KBM-7 (cell line): ENCODE measurements at regions not wholly inside any gene's neighbourhood (a gene's known extent, or its start where the extent isn't known, plus 50 kb on each side); places are given as distances from the start of the nearest gene placed in this dataset.

Source experiments
- DNase-seq: peaks from one replicate; pipeline ENCODE4 v3.0.0-alpha.2; 2015
- in situ Hi-C: fragments of 300-500 bp; cut with MboI; formaldehyde crosslinking; loops from 2 replicates; pipeline ENCODE4 v1.14.3; 2020; ENCODE audit warnings: low sequenced_read_pairs, low pct_unique_long_range_greater_than_20kb, mixed read lengths

- in situ Hi-C loops, result no loop called here
- DNase-seq, result no peak
Observed at GRCh38 chr1:82266351-82266750, 465.6 kb downstream of the ADGRL2 start.

GRCh38 chr1:82265436-82265835 is 464.7 kb downstream of the ADGRL2 start:
- DNase-seq, result no peak
- in situ Hi-C loops, result no loop called here

GRCh38 chr1:82264802-82265201 is 464.1 kb downstream of the ADGRL2 start:
- DNase-seq, result no peak
- in situ Hi-C loops, result no loop called here

DNA sequence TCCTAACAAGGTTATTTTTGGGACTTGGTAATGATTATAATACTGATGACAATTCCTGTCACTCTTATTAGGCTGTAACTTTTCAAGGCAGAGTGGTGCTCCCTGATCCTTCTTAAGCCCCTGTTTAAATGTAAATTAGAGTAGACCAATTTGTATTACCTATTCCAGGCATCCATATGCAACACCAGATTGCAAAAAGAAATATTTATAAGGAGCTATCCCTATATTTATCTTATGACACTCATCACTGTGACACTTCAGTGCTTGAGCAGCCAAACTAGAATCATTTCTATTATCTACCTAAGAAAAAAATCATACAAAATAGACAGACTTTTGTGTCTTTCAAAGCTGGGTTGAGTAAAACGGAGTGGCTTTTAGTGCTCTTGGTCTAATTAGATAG is 462.7 kb downstream of the ADGRL2 start:
- DNase-seq, result no peak
- in situ Hi-C loops, result no loop called here

GRCh38 chr1:82260666-82261065 is 459.9 kb downstream of the ADGRL2 start:
- DNase-seq, result no peak
- in situ Hi-C loops, result no loop called here

GRCh38 chr1:82260051-82260450 is 459.3 kb downstream of the ADGRL2 start:
- DNase-seq, result no peak
- in situ Hi-C loops, result no loop called here

DNA sequence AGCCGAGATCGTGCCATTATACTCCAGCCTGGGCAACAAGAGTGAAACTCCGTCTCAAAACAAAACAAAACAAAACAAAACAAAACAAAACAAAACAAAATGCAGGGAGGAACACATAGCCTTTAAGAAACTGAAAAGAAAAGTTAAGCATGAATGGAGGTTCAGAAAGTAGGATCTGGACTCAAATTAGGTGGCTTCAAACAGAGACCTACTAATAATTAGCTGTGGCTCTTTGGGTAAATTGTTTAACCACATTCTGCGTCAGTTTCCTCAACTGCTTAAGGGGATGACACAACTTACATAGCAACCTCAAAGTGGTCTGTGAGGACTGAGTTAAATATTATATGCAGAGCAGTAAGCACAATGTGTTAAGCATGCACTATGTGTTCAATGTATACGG is 458.2 kb downstream of the ADGRL2 start:
- in situ Hi-C loops, result no loop called here
- no peak for DNase-seq

- in situ Hi-C loops, result no loop called here
Observed at GRCh38 chr1:82246050-82246449, 445.3 kb downstream of the ADGRL2 start.

DNA sequence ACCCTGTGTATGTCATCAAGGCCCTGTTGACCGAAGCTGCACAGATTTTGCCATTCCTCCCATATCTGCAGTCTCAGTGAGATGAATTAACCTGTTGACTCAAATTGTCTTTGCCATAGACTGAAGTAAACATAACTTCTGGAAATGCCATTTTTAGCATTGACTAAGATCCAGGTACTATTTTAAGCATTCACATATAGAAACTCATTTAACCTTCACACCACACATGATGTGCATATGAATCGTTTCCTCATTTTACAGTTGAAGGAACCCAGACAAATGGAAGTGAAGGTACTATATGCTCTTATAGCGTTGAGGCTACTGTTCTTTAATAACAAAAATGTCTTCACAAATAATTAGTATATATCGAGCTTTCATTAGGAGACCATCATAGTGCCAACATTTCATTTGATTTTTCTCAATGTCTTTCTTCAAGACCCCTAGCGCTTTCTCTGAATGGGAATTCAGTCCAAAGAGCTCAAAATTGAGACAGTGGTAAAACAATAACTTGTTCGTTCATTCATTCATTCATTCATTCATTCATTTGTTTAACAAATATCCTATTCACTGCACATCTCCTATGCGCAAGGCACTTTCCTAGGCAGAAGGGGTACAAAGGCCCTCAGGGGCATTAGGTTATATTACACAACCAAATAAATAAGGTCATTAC is 444.7 kb downstream of the ADGRL2 start:
- no peak for DNase-seq
- in situ Hi-C loops, result no loop called here

More at GRCh38 chr1:82246050-82246449, 445.3 kb downstream of the ADGRL2 start:
- DNase-seq, result no peak

GRCh38 chr1:82240571-82240970 is 439.8 kb downstream of the ADGRL2 start:
- in situ Hi-C loops, result no loop called here
- DNase-seq, result no peak

GRCh38 chr1:82230667-82231066 is 429.9 kb downstream of the ADGRL2 start:
- in situ Hi-C loops, result no loop called here

DNA sequence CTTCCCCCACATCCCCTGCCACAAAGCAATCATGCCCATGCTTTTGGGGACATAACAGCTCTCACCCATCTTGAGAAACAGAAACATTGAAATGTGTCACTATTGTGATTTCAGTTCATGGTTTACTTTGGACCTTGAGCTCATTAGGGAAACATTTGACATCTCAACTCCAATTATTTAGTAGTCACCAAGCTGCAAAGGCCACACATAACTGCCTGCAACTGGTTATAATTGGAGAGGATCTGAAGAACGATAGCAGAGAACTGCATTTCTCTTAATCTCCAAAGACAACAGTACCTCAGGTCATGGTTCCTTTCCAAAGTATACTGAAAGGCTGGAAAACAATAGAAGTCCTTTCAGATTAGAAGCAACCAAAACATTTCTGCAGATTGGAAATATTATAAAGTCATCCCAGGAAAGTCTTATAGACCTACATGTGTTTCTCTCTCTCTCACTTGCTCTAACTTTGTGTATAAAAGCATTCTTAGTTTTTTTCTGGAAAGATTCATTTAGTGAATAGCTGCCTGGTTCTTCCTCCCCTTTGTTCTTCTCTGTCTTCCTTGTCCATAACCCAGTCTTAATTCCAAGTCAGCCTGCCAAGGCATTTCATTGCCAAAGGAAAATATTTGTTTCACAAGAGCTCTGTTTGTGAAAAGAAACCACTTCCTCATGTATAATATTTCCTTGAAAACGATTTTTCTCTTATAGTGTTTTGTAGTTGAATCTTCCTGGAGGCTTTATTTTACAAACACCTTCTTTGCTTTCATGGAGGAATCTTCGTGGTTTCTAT is 426.8 kb downstream of the ADGRL2 start:
- DNase-seq, result no peak
- in situ Hi-C loops, result no loop called here

More at GRCh38 chr1:82230667-82231066, 429.9 kb downstream of the ADGRL2 start:
- DNase-seq, result no peak

GRCh38 chr1:82226186-82226505 is 425.4 kb downstream of the ADGRL2 start:
- in situ Hi-C loops, result no loop called here
- no peak for DNase-seq

DNA sequence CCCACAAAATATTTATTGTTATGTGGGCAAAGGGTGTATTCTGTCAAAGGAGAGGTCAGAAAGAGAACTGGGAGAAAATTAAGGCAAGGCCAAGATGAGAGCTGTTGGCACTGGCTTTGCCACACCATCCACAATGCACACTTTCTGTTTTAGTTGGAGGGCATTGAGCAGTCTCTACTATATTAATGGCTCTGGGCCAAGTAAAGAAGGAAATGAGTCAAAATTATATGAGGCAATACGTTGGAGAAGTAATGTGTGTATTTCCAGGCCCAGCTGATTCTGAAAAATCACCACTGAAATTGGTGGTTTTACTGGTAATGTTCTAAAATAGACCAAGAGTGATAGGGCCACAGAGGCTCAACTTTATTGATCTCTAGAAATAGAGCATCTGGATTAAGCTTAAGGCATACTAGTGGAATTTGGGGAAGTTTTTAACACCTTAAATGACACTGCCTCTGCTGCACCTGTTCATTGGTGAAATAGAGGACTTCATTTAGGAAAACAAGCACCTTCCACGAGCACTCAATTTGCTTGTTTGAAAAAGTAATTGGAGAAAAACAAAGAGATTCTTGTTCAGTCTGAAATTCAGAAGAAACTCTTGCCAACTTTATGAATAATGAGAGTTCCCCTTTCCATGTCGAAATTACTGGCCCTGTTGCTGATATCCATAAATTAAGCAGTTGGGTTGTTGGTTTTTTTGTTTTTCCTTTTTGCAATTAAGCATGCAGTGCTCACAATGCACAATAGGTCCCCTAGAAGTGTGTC is 424.9 kb downstream of the ADGRL2 start:
- in situ Hi-C loops, result no loop called here
- no peak for DNase-seq

DNA sequence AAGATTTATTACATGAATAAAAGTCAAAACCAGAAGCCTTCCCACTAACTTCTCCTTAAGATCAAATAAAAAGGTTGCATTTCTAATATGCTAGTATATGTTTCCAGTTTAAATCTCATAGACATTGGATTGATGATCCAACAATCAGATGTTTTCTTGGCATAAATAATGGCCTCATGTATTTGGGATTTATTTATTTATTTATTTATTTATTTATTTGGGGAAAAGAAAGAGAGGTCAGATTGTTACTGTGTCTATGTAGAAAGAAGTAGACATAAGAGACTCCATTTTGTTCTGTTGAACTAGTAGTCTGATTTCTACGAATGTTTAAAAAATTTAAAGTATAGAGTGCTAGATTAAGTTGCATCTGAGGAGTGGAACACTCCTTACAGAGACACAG is 422.4 kb downstream of the ADGRL2 start:
- in situ Hi-C loops, result no loop called here
- no peak for DNase-seq

DNA sequence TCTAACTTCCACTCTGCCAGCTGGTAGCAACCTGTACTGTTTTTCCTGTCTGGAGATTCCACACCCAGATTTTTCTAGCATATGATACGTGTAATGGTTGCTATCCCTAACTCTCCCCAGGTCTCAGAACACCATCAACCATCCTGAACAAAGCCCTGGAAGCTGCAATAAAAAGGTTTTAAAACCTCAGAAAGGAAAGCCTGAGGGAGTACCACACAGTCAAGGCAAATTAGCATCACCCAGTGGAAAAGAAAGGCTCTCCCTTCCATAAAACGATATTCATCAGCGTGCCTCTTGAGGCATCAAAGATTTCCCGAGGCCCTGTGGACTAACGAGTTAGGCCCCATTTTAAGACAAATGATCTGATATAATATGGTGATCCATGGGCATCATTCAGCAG is 421.0 kb downstream of the ADGRL2 start:
- in situ Hi-C loops, result no loop called here
- no peak for DNase-seq

- no peak for DNase-seq
- in situ Hi-C loops, result no loop called here
Observed at GRCh38 chr1:82220754-82221153, 420.0 kb downstream of the ADGRL2 start.

GRCh38 chr1:82219841-82220240 is 419.1 kb downstream of the ADGRL2 start:
- in situ Hi-C loops, result no loop called here
- no peak for DNase-seq

DNA sequence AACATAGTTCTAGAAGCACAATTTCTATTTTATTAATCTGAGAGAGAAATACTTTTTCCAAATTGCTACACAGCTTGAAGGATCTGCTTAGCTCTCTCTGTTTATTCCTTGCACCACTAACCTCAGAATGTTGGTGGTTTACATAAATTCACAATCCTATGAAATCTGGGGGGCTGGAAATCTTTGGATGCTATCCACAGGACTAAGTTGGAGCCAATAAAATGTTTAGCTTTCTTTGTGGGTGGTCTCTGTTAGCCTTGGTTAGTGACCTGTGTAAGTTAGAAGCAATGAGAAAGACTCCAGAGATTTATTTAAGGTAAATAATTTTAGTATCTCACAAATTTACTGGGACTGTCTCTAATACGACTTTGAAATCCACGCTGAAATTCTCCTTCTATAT is 418.1 kb downstream of the ADGRL2 start:
- in situ Hi-C loops, result no loop called here

GRCh38 chr1:82215853-82216175 is 415.1 kb downstream of the ADGRL2 start:
- DNase-seq, result no peak
- in situ Hi-C loops, result no loop called here

More for the DNA sequence above, 418.1 kb downstream of the ADGRL2 start:
- no peak for DNase-seq
